IMR-90 (cell line): ENCODE measurements at regions not wholly inside any gene's neighbourhood (a gene's known extent, or its start where the extent isn't known, plus 50 kb on each side); places are given as distances from the start of the nearest gene placed in this dataset.

Experiments used
- ATAC-seq: fragments of 200-7000 bp; cut with Tn5 transposase; 2 replicates; pipeline ENCODE4 v1.9.1; 2020; ENCODE audit warnings: low read depth, mild to moderate bottlenecking, moderate library complexity
- BruUV-seq: library from RNA; stranded (reverse); fragments of 400-500 nt; replicated peaks from 2 replicates; lab custom pipeline; 2021; lab: Mats Ljungman, UMichigan
- CTCF ChIA-PET: fragments of 300-600 bp; formaldehyde crosslinking; extraction: SDS; loops from one replicate; lab custom pipeline; 2021; ENCODE audit warnings: antibody characterized with exemption; lab: Yijun Ruan, JAX
- POLR2A ChIA-PET: fragments of 300-600 bp; sonication (Branson Sonifier 250); formaldehyde crosslinking; loops from one replicate; lab custom pipeline; 2022; ENCODE audit warnings: antibody characterized with exemption; ENCODE audit not compliant: unreplicated experiment; lab: Charles Lee
- DNase-seq: peaks from one replicate; pipeline ENCODE4 v3.0.0; 2013
- H2AFZ ChIP-seq: replicated peaks from 2 replicates; pipeline ENCODE3; 2013; ENCODE audit warnings: low read length, mild to moderate bottlenecking; ENCODE audit not compliant: poor library complexity
- H2AK5ac ChIP-seq: 2 replicates; pipeline ENCODE4 v1.6.1; 2013; ENCODE audit warnings: low read depth, low read length, inconsistent platforms
- H2AK9ac ChIP-seq: replicated peaks from 2 replicates; pipeline ENCODE3; 2013; ENCODE audit warnings: mild to moderate bottlenecking, low read depth, low read length, moderate library complexity; ENCODE audit not compliant: poor library complexity
- H2BK120ac ChIP-seq: 2 replicates; pipeline ENCODE4 v1.6.1; 2013; ENCODE audit warnings: low read depth, low read length, inconsistent platforms
- H2BK15ac ChIP-seq: 3 replicates; pipeline ENCODE4 v1.6.1; 2013; ENCODE audit warnings: low read depth, low read length, inconsistent platforms
- H2BK20ac ChIP-seq: 2 replicates; pipeline ENCODE4 v1.6.1; 2013; ENCODE audit warnings: low read depth, mild to moderate bottlenecking, inconsistent platforms, low read length, moderate library complexity
- H2BK5ac ChIP-seq: 2 replicates; pipeline ENCODE4 v1.6.1; 2013; ENCODE audit warnings: mild to moderate bottlenecking, low read depth, low read length, inconsistent platforms; ENCODE audit not compliant: poor library complexity, severe bottlenecking
- H3K14ac ChIP-seq: replicated peaks from 2 replicates; pipeline ENCODE4 v1.6.1; 2013; ENCODE audit warnings: low read depth, low read length, inconsistent platforms
- H3K18ac ChIP-seq: 2 replicates; pipeline ENCODE4 v1.6.1; 2013; ENCODE audit warnings: low read depth, low read length, control low read depth
- H3K23ac ChIP-seq: 2 replicates; pipeline ENCODE4 v1.6.1; 2013; ENCODE audit warnings: low read depth, low read length, inconsistent platforms
- H3K27ac ChIP-seq: 2 replicates; pipeline ENCODE4 v1.5.1; 2013; ENCODE audit warnings: mild to moderate bottlenecking, control low read depth, low read length; ENCODE audit not compliant: insufficient read depth
- H3K27me3 ChIP-seq: 2 replicates; pipeline ENCODE4 v1.6.1; 2013; ENCODE audit warnings: low read length; ENCODE audit not compliant: control insufficient read depth, insufficient read depth
- H3K36me3 ChIP-seq: 2 replicates; pipeline ENCODE4 v1.6.1; 2013; ENCODE audit warnings: low read length, mixed read lengths; ENCODE audit not compliant: control insufficient read depth, insufficient read depth
- H3K4ac ChIP-seq: 2 replicates; pipeline ENCODE4 v1.6.1; 2013; ENCODE audit warnings: low read depth, low read length, inconsistent platforms
- H3K4me1 ChIP-seq: 2 replicates; pipeline ENCODE4 v1.6.1; 2013; ENCODE audit warnings: low read length, mixed read lengths; ENCODE audit not compliant: control insufficient read depth, insufficient read depth
- H3K4me2 ChIP-seq: 2 replicates; pipeline ENCODE4 v1.6.1; 2013; ENCODE audit warnings: low read depth, mild to moderate bottlenecking, control low read depth, low read length, moderate library complexity
- H3K4me3 ChIP-seq: 2 replicates; pipeline ENCODE4 v1.5.1; 2013; ENCODE audit warnings: low read depth, mild to moderate bottlenecking, control low read depth, low read length, moderate library complexity; ENCODE audit not compliant: insufficient read depth
- H3K56ac ChIP-seq: 2 replicates; pipeline ENCODE4 v1.6.1; 2013; ENCODE audit warnings: low read length, inconsistent platforms; ENCODE audit not compliant: insufficient read depth; ENCODE audit errors: extremely low read depth
- H3K79me1 ChIP-seq, 2 experiments: 2 replicates each; pipeline ENCODE4 v1.6.1; 2013; ENCODE audit warnings: low read length in 2 of 2, inconsistent platforms in 1 of 2, low read depth in 1 of 2
- H3K9ac ChIP-seq: 2 replicates; pipeline ENCODE4 v1.6.1; 2013; ENCODE audit warnings: low read depth, low read length, control low read depth
- H3K9me1 ChIP-seq: 2 replicates; pipeline ENCODE4 v1.6.1; 2013; ENCODE audit warnings: low read length, inconsistent platforms; ENCODE audit not compliant: insufficient read depth
- H3K9me3 ChIP-seq: 2 replicates; pipeline ENCODE4 v1.6.1; 2013; ENCODE audit warnings: low read length; ENCODE audit not compliant: control insufficient read depth, insufficient read depth
- H4K20me1 ChIP-seq: 2 replicates; pipeline ENCODE4 v1.6.1; 2013; ENCODE audit warnings: low read length, inconsistent platforms; ENCODE audit not compliant: insufficient read depth
- H4K5ac ChIP-seq: 2 replicates; pipeline ENCODE4 v1.6.1; 2013; ENCODE audit warnings: mild to moderate bottlenecking, low read depth, low read length, control low read depth
- H4K8ac ChIP-seq, 2 experiments: 2 replicates each; pipeline ENCODE4 v1.6.1; 2013; ENCODE audit warnings: low read depth in 2 of 2, low read length in 2 of 2, control low read depth in 1 of 2, inconsistent platforms in 1 of 2
- H4K91ac ChIP-seq: 2 replicates; pipeline ENCODE4 v1.6.1; 2013; ENCODE audit warnings: low read depth, low read length, inconsistent platforms; ENCODE audit not compliant: insufficient read depth
- MAZ ChIP-seq: IDR thresholded peaks from 2 replicates; pipeline ENCODE4 v1.6.1; 2012; ENCODE audit warnings: low read depth, mild to moderate bottlenecking, low read length, improper control_type of control experiment, moderate library complexity, borderline replicate concordance
- RFX5 ChIP-seq: IDR thresholded peaks from 2 replicates; pipeline ENCODE4 v1.8.0; 2012; ENCODE audit warnings: low read depth, mild to moderate bottlenecking, low read length, moderate library complexity
- SMC3 ChIP-seq: fragments of 150-350 bp; IDR thresholded peaks from 2 replicates; pipeline ENCODE4 v1.6.1; 2016; ENCODE audit warnings: low read depth, mild to moderate bottlenecking, antibody characterized with exemption, low read length, moderate library complexity
- dilution Hi-C: fragments of 300-500 bp; cut with HindIII; formaldehyde crosslinking; loops from one replicate; pipeline ENCODE4 v1.14.3; 2018; ENCODE audit warnings: low sequenced_read_pairs; ENCODE audit not compliant: unreplicated experiment
- in situ Hi-C: fragments of 300-500 bp; cut with MboI; formaldehyde crosslinking; loops from 3 replicates; pipeline ENCODE4 v1.14.3; 2019; ENCODE audit warnings: low sequenced_read_pairs, inconsistent platforms, mixed read lengths
- intact Hi-C: fragments of 100-400 bp; cut with micrococcal nuclease; formaldehyde crosslinking; loops from 2 replicates; pipeline ENCODE4 v1.10.0; 2022

GRCh38 chr1:55969322-55969721 is 610.0 kb downstream of the PLPP3 start:
- Histone ChIP-seq H2BK15ac (no peak overlapping the region), H3K4ac (no peak overlapping the region), H2AK5ac (no peak overlapping the region), H3K4me3 (no peak overlapping the region), H2BK120ac (no peak overlapping the region), H3K9me1 (peaks cover 3% of the 10 kb centered on the region; the same call in 1 of the 2 replicates), H2BK20ac (no peak overlapping the region), H3K79me1 (no peaks in the 10 kb centered on the region), H4K8ac (no peak overlapping the region), H3K56ac (no peak overlapping the region), H3K4me2 (no peak overlapping the region), H4K91ac (no peak overlapping the region), H3K9ac (no peak overlapping the region), H2AK9ac (no peak overlapping the region), H3K9me3 (peaks cover 2% of the 10 kb centered on the region; the same call in 1 of the 2 replicates), H3K27me3 (peaks cover 10% of the 10 kb centered on the region), H4K5ac (no peak overlapping the region), H3K36me3 (no peaks in the 10 kb centered on the region), H3K23ac (no peak overlapping the region), H2AFZ (no peak overlapping the region), H3K27ac (no peak overlapping the region), H4K20me1 (no peaks in the 10 kb centered on the region), H3K4me1 (peaks cover 3% of the 10 kb centered on the region), H3K14ac (no peak overlapping the region), H3K18ac (no peak overlapping the region), H2BK5ac (no peak overlapping the region)
- in situ Hi-C loops, result no loop called here
- ChIA-PET CTCF (interaction anchor here (0.5 kb wide), 1 partner anchor 174 kb away, joined by 3 read pairs; no protein-coding TSS in a partner anchor), POLR2A (no interaction called here)
- no peak for TF ChIP-seq SMC3
- no peak for TF ChIP-seq MAZ
- no peak for TF ChIP-seq RFX5
- DNase-seq (no peak), ATAC-seq (no peak)
- intact Hi-C loops, result no loop called here
- dilution Hi-C loops, result no loop called here
- no TSS peak for BruUV-seq
